ENCODE measurements at regions not wholly inside any gene's neighbourhood (a gene's known extent, or its start where the extent isn't known, plus 50 kb on each side); places are given as distances from the start of the nearest gene placed in this dataset.

- no peaks in the 10 kb centered on the region for H3K36me3 ChIP-seq (replicated peaks in 1 of 2; ENCODE audit: insufficient read depth in 1 of 2, low read depth in 2 of 2)
- TF ChIP-seq CTCF (IDR thresholded peaks at IDR 0.05) (no peak), POLR2A (IDR thresholded peaks at IDR 0.05) (no peak)
- no peak overlapping the region for H3K4me3 ChIP-seq
- H3K27ac ChIP-seq = no peak overlapping the region
- 37 to 59% methylated on average over 2 of the region's 2 CpGs for WGBS, 2 donors
- ATAC-seq = no peak
- no peaks in the 10 kb centered on the region for H3K4me1 ChIP-seq
- no peaks in the 10 kb centered on the region for H3K9me3 ChIP-seq
- DNase-seq = no peak
- intact Hi-C loops (cut with DNase I) = no loop called here
- H3K27me3 ChIP-seq = no peaks in the 10 kb centered on the region
Observed at GRCh38 chr7:109926738-109927137, 1164.2 kb upstream of the LRRN3 start.

GRCh38 chr7:109930049-109930448 is 1160.9 kb upstream of the LRRN3 start:
- Histone ChIP-seq H3K27ac (no peak overlapping the region), H3K9me3 (no peaks in the 10 kb centered on the region), H3K27me3 (no peaks in the 10 kb centered on the region), H3K4me1 (no peaks in the 10 kb centered on the region), H3K36me3 (replicated peaks in 1 of 2; ENCODE audit: insufficient read depth in 1 of 2, low read depth in 2 of 2) (no peaks in the 10 kb centered on the region), H3K4me3 (no peak overlapping the region)
- no peak for ATAC-seq
- intact Hi-C loops (cut with DNase I) = no loop called here
- WGBS, 2 donors = 63 to 82% methylated on average over 3 of the region's 3 CpGs
- TF ChIP-seq POLR2A (IDR thresholded peaks at IDR 0.05) = no peak
- TF ChIP-seq CTCF (IDR thresholded peaks at IDR 0.05) = no peak
- no peak for DNase-seq

GRCh38 chr7:109939207-109939606 is 1151.7 kb upstream of the LRRN3 start:
- intact Hi-C loops (cut with DNase I) = no loop called here
- ATAC-seq = no peak
- Histone ChIP-seq H3K9me3 (no peaks in the 10 kb centered on the region), H3K4me1 (no peaks in the 10 kb centered on the region), H3K4me3 (no peak overlapping the region), H3K27ac (no peak overlapping the region), H3K36me3 (replicated peaks in 1 of 2; ENCODE audit: insufficient read depth in 1 of 2, low read depth in 2 of 2) (no peaks in the 10 kb centered on the region), H3K27me3 (no peaks in the 10 kb centered on the region)
- no peak for DNase-seq
- WGBS, 2 donors = 44% methylated on average over 2 of the region's 2 CpGs
- TF ChIP-seq CTCF (IDR thresholded peaks at IDR 0.05) (no peak), POLR2A (IDR thresholded peaks at IDR 0.05) (no peak)

- Histone ChIP-seq H3K36me3 (replicated peaks in 1 of 2; ENCODE audit: insufficient read depth in 1 of 2, low read depth in 2 of 2) (no peaks in the 10 kb centered on the region), H3K4me1 (no peaks in the 10 kb centered on the region), H3K27ac (no peak overlapping the region), H3K4me3 (no peak overlapping the region), H3K9me3 (no peaks in the 10 kb centered on the region), H3K27me3 (no peaks in the 10 kb centered on the region)
- TF ChIP-seq CTCF (IDR thresholded peaks at IDR 0.05) (no peak), POLR2A (IDR thresholded peaks at IDR 0.05) (no peak)
- DNase-seq = no peak
- WGBS, 2 donors = 78% methylated on average over 4 of the region's 4 CpGs
- intact Hi-C loops (cut with DNase I) = no loop called here
- ATAC-seq = no peak
Observed at GRCh38 chr7:109945820-109946518, 1145.0 kb upstream of the LRRN3 start.

- intact Hi-C loops (cut with DNase I) = no loop called here
- Histone ChIP-seq H3K27me3 (no peaks in the 10 kb centered on the region), H3K4me3 (no peak overlapping the region), H3K27ac (no peak overlapping the region), H3K9me3 (no peaks in the 10 kb centered on the region), H3K4me1 (no peaks in the 10 kb centered on the region), H3K36me3 (replicated peaks in 1 of 2; ENCODE audit: insufficient read depth in 1 of 2, low read depth in 2 of 2) (no peaks in the 10 kb centered on the region)
- 50 to 58% methylated on average over 2 of the region's 2 CpGs for WGBS, 2 donors
- no peak for TF ChIP-seq CTCF (IDR thresholded peaks at IDR 0.05)
- TF ChIP-seq POLR2A (IDR thresholded peaks at IDR 0.05) = no peak
- ATAC-seq = no peak
- DNase-seq = no peak
Observed at GRCh38 chr7:109950256-109950655, 1140.7 kb upstream of the LRRN3 start.

All from body of pancreas (tissue), 4 donors.